ENCODE measurements at regions not wholly inside any gene's neighbourhood (a gene's known extent, or its start where the extent isn't known, plus 50 kb on each side); places are given as distances from the start of the nearest gene placed in this dataset.

- Histone ChIP-seq H3K9me3 (ENCODE audit: low read depth) (no peaks in the 10 kb centered on the region), H3K27ac (no peak overlapping the region), H3K27me3 (no peaks in the 10 kb centered on the region), H3K4me1 (ENCODE audit: low read depth) (peaks cover 7% of the 10 kb centered on the region), H3K36me3 (no peaks in the 10 kb centered on the region), H3K4me3 (no peak overlapping the region)
- TF ChIP-seq CTCF (IDR thresholded peaks at IDR 0.05; ENCODE audit: low read depth, low read length), result no peak
- DNase-seq (ENCODE audit: low read depth in 1 of 2, low spot score in 1 of 2), result no peak
Observed at GRCh38 chr15:66908744-66909095, 156.7 kb upstream of the SMAD3 start.

GRCh38 chr15:66909381-66909890 lies 156.0 kb upstream of the SMAD3 start:
- DNase-seq (ENCODE audit: low read depth in 1 of 2, low spot score in 1 of 2), result no peak
- H3K9me3 ChIP-seq (ENCODE audit: low read depth), result no peaks in the 10 kb centered on the region
- no peak overlapping the region for H3K27ac ChIP-seq
- H3K27me3 ChIP-seq, result no peaks in the 10 kb centered on the region
- H3K36me3 ChIP-seq, result no peaks in the 10 kb centered on the region
- peaks cover under 1% of the 10 kb centered on the region for H3K4me1 ChIP-seq (ENCODE audit: low read depth)
- no peak overlapping the region for H3K4me3 ChIP-seq
- TF ChIP-seq CTCF (IDR thresholded peaks at IDR 0.05; ENCODE audit: low read depth, low read length), result no peak

GRCh38 chr15:66911131-66911700 lies 154.2 kb upstream of the SMAD3 start:
- no peaks in the 10 kb centered on the region for H3K4me1 ChIP-seq (ENCODE audit: low read depth)
- no peaks in the 10 kb centered on the region for H3K36me3 ChIP-seq
- H3K4me3 ChIP-seq, result no peak overlapping the region
- H3K27ac ChIP-seq, result no peak overlapping the region
- H3K9me3 ChIP-seq (ENCODE audit: low read depth), result no peaks in the 10 kb centered on the region
- H3K27me3 ChIP-seq, result no peaks in the 10 kb centered on the region
- no peak for TF ChIP-seq CTCF (IDR thresholded peaks at IDR 0.05; ENCODE audit: low read depth, low read length)
- DNase-seq (ENCODE audit: low read depth in 1 of 2, low spot score in 1 of 2), result no peak

GRCh38 chr15:66912001-66912400 lies 153.4 kb upstream of the SMAD3 start:
- Histone ChIP-seq H3K4me3 (no peak overlapping the region), H3K9me3 (ENCODE audit: low read depth) (no peaks in the 10 kb centered on the region), H3K36me3 (no peaks in the 10 kb centered on the region), H3K4me1 (ENCODE audit: low read depth) (no peaks in the 10 kb centered on the region), H3K27me3 (no peaks in the 10 kb centered on the region), H3K27ac (no peak overlapping the region)
- DNase-seq (ENCODE audit: low read depth in 1 of 2, low spot score in 1 of 2), result no peak
- TF ChIP-seq CTCF (IDR thresholded peaks at IDR 0.05; ENCODE audit: low read depth, low read length), result no peak

GRCh38 chr15:66912441-66912840 lies 153.0 kb upstream of the SMAD3 start:
- no peaks in the 10 kb centered on the region for H3K9me3 ChIP-seq (ENCODE audit: low read depth)
- H3K36me3 ChIP-seq, result no peaks in the 10 kb centered on the region
- no peak for TF ChIP-seq CTCF (IDR thresholded peaks at IDR 0.05; ENCODE audit: low read depth, low read length)
- H3K27me3 ChIP-seq, result no peaks in the 10 kb centered on the region
- H3K4me1 ChIP-seq (ENCODE audit: low read depth), result no peaks in the 10 kb centered on the region
- DNase-seq (ENCODE audit: low read depth in 1 of 2, low spot score in 1 of 2), result no peak
- H3K27ac ChIP-seq, result no peak overlapping the region
- H3K4me3 ChIP-seq, result no peak overlapping the region
